ENCODE measurements at regions not wholly inside any gene's neighbourhood (a gene's known extent, or its start where the extent isn't known, plus 50 kb on each side); places are given as distances from the start of the nearest gene placed in this dataset.

GRCh38 chr2:128466776-128467175 is 148.1 kb upstream of the HS6ST1 start:
- Histone ChIP-seq H4K20me1 (replicated peaks; ENCODE audit: control insufficient read depth, insufficient read depth, low read length) (no peaks in the 10 kb centered on the region), H3K9me3 (replicated peaks; ENCODE audit: control insufficient read depth, insufficient read depth, low read depth, low read length) (peaks cover 16% of the 10 kb centered on the region), H3K27ac (ENCODE audit: extremely low read depth, low read depth, low read length) (no peak overlapping the region), H3K27me3 (ENCODE audit: control insufficient read depth in 2 of 2, insufficient read depth in 2 of 2, low read length in 2 of 2) (no peaks in the 10 kb centered on the region; a peak in 1 of 5 replicates), H2AFZ (ENCODE audit: low read depth, low read length) (no peak overlapping the region), H3K4me1 (replicated peaks in 1 of 2; ENCODE audit: control insufficient read depth in 2 of 2, insufficient read depth in 2 of 2, low read length in 2 of 2) (no peaks in the 10 kb centered on the region; a peak in 1 of 5 replicates), H3K9ac (ENCODE audit: insufficient read depth in 1 of 2, low read depth in 2 of 2, low read length in 2 of 2) (no peak overlapping the region), H3K4me3 (no peak overlapping the region), H3K36me3 (ENCODE audit: control insufficient read depth, insufficient read depth, low read length) (no peaks in the 10 kb centered on the region), H3K4me2 (ENCODE audit: insufficient read depth, low read length) (no peak overlapping the region), H3K79me2 (ENCODE audit: control insufficient read depth, insufficient read depth, low read length) (no peaks in the 10 kb centered on the region), H3K9me1 (ENCODE audit: control insufficient read depth, insufficient read depth, low read length) (no peaks in the 10 kb centered on the region)
- in situ Hi-C loops (cut with MboI) = no loop called here
- POLR2A ChIA-PET = no interaction called here
- CTCF ChIA-PET (ENCODE audit: low intra/inter-chr PET ratio) = no interaction called here
- DNase-seq (ENCODE audit: extremely low read depth in 1 of 4, low spot score in 3 of 4) (no peak), ATAC-seq (no peak), FAIRE-seq (no peak)
- no TSS peak for BruUV-seq (replicated peaks)
- intact Hi-C loops (cut with micrococcal nuclease) = no loop called here
- no peak for TF ChIP-seq ZC3H4 (CRISPR knock-in tag; IDR thresholded peaks at IDR 0.05; ENCODE audit: borderline replicate concordance)
- no peak for TF ChIP-seq FOXK1 (CRISPR knock-in tag; IDR thresholded peaks at IDR 0.05; ENCODE audit: borderline replicate concordance)
- no peak for TF ChIP-seq YBX1 (IDR thresholded peaks at IDR 0.05)
- TF ChIP-seq MTA1 (IDR thresholded peaks at IDR 0.05; ENCODE audit: borderline replicate concordance) = no peak
- no peak for TF ChIP-seq VEZF1 (CRISPR knock-in tag; IDR thresholded peaks at IDR 0.05)
- no peak for TF ChIP-seq MED1 (CRISPR knock-in tag; IDR thresholded peaks at IDR 0.05; ENCODE audit: borderline replicate concordance)
- TF ChIP-seq HEY1 (CRISPR knock-in tag; IDR thresholded peaks at IDR 0.05; ENCODE audit: borderline replicate concordance) = no peak
- no peak for TF ChIP-seq ZNF644 (tag; IDR thresholded peaks at IDR 0.05; ENCODE audit: low read depth)
- no peak for TF ChIP-seq CCAR2 (IDR thresholded peaks at IDR 0.05; ENCODE audit: low read depth, low read length)
- TF ChIP-seq MCM5 (IDR thresholded peaks at IDR 0.05; ENCODE audit: low read depth) = no peak
- TF ChIP-seq PHF8 (IDR thresholded peaks at IDR 0.05; ENCODE audit: borderline replicate concordance, low read length) = no peak
- TF ChIP-seq E2F5 (CRISPR knock-in tag; IDR thresholded peaks at IDR 0.05) = no peak
- no peak for TF ChIP-seq NFXL1 (CRISPR knock-in tag; IDR thresholded peaks at IDR 0.05)
- TF ChIP-seq KLF10 (CRISPR knock-in tag; IDR thresholded peaks at IDR 0.05) = no peak
- 16% methylated on average over 2 of the region's 2 CpGs for WGBS (ENCODE audit: insufficient coverage, low coverage, missing lambda C conversion rate)
